HG03159 (cell line): ENCODE measurements at regions not wholly inside any gene's neighbourhood (a gene's known extent, or its start where the extent isn't known, plus 50 kb on each side); places are given as distances from the start of the nearest gene placed in this dataset.

Source experiments
- ATAC-seq: cut with Tn5 transposase; IDR thresholded peaks from one replicate; pipeline ENCODE4 v1.9.1; 2021; ENCODE audit warnings: mild to moderate bottlenecking, moderate library complexity; ENCODE audit not compliant: unreplicated experiment

DNA sequence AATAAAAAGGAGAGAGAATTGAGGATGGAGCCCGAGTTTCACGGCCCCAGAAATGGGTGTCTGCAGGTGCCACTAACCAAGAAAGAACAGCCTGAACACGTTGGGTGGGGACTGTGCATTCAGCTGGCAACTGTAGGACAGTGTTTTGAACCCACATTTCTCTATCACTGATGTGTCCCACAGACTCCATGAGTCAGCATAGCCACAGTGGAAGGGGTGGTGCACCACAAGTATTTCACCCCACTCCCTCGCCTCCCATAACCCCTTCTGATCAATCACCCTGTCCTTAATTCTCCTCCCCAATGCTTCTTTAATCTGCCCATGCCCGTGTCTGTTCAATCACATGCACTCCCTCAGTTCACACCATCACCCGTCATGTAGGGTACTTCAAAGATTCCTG lies 291.5 kb downstream of the ZNF516 start:
- ATAC-seq = no peak

DNA sequence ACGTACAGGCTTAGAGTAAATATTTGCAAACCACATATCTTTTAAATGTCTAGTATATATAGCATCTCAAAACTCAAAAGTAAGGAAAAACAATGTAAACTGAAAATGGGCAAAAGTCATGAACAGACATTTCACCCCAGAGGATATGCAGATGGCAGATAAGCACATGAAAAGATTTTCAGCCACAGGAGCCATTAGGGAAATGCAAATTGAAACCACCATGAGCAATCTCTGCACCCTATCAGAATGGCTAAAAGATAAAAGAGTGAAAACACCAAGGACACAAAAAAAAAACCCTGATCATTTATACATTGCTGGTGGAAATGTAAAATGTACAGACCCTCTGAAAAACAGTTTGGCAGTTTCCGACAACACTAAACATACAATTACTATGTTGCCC lies 292.7 kb downstream of the ZNF516 start:
- no peak for ATAC-seq

DNA sequence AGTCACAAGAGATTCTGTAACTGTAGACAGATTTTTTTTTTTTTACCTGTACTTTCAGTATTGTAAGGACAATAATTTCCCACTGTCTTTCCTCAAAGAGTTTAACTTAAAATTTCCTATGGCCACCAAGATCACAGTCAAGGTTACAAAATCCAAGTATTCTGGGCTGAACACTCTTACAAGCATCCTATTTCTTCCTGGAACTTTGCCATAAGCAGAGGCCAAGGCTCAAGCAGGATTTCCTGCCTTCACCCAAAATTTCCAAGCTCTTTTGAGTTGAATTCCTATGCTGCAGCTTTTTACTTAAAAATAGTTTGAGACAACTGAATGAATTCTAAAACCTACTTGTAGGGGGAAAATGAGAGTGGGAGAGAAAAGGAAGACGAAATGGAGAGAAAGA lies 299.4 kb downstream of the ZNF516 start:
- no peak for ATAC-seq

DNA sequence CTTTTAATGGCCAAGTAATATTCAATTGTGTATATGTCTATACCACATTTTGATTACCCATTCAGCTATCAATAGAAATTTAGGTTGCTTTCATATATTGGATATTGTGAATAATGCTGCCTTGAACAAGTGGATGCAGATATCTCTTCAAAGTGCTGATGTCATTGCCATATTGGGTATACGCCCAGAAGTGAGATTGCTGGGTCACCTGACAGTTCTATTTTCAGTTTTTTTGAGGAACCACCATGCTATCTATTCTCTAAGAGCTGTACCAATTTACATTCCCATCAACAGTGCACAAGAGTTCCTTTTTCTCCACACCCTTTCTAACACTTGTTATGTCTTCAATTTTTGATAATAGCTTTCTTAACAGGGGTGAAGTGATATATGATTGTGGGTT lies 306.9 kb downstream of the ZNF516 start:
- ATAC-seq = no peak

DNA sequence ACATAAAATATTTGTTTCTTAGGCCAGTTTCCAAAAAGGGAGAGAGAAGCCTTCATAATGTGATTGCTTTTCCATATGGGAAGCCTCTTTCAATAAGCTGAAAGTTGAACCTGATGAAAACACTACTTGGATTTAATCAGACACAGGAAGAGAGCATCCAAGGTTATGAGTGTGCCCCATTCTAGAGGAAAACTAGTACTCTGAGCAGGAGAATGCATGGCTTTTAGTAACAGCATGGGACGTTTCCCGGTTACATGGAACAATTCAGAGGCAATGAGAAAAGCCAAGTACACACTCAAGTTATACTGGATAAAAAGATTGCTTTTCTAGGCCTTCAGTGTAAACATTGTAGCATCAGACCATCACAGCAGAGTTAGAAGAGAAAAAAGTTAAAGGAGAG lies 315.8 kb downstream of the ZNF516 start:
- no peak for ATAC-seq

DNA sequence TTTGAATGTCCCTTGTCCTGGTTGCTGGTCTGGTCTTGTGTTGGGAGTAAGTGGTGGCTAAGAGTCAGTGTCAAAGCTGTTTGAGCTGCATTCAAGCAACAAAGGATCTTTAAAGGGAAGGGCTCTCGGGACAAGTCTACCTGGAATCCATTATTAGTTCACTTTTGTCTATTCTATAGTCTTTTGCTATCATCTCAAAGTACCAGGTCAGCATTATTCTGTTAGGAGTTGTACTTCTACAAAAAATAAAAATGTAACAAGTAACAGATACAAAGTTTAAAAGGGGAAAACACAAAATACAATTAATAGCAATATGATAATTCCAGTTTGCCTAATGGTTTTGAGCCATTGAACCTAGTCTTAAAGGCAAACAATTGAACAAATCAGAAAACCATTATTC lies 317.9 kb downstream of the ZNF516 start:
- ATAC-seq = no peak

DNA sequence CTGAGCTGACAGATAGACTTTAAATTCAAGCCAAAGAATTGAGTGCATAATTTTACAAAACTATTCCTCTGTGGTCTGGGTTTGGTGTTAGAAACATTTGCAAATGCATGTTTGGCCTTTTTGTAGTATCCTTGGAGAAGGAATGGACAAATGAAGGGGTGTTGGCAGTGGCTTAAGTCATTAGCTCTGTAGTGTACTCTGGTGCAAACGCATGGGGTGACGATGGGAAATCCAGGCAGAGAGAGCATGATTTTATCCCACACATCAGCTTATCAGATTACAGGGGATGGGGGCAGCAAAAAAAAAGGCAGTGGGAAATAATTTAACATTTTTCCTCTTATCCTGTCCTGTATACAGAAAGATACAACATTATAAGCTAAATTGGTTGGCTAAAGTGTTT lies 320.6 kb downstream of the ZNF516 start:
- no peak for ATAC-seq

DNA sequence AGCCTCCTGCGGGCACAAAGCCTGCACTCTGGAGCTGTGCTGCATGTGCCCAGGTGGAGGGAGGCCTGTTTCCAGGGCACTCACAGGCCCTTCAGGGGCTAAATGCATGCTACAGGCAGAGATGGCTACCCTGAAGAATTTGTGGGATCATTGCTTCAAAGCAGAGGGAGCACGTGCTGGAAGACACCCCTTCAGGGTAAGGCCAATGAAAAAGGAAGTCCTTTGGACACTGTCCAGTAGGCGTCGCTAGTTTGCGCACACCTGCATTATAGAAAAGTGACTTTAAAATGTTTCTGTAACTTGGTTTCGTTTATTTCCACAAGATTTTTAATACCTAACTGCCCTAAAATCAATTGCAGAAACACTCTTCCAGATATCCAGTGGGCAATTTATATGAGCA lies 325.3 kb downstream of the ZNF516 start:
- no peak for ATAC-seq

DNA sequence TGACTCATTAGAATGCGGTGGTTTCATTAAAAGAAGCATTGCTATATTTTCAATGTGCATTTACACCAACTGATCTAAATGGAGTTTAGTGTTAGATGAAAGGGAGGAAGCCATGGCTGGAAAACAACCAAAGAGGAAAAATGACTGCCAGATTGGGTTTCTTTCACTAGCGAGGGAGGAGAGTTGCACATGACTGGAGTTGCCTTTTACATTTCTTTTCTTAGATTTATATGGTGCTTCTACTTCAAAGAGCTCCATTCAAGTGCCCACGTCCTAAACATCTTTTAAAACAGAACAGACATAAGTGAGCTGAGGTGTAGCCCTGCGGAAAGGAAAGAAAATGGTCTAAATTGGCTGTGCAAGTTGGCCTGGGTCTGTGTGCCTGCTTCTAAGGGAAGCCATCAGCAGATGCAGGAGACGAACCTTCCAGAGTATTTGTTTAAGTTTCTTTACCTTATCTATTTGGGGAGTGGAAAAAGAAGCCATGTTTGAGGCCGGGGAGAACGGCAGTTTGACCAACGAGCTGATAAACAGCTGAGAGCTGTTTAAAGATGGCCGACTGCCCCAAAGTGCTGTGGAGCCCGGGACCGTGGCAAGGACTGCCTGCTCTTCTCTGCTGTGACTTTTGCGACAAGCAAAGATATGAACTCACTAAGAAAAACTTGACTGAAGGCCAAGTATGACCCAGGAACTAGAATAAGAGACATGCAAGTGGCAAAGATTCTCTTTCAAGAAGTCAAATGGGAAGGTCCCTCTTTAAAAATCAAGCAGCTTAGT lies 327.0 kb downstream of the ZNF516 start:
- ATAC-seq = no peak

DNA sequence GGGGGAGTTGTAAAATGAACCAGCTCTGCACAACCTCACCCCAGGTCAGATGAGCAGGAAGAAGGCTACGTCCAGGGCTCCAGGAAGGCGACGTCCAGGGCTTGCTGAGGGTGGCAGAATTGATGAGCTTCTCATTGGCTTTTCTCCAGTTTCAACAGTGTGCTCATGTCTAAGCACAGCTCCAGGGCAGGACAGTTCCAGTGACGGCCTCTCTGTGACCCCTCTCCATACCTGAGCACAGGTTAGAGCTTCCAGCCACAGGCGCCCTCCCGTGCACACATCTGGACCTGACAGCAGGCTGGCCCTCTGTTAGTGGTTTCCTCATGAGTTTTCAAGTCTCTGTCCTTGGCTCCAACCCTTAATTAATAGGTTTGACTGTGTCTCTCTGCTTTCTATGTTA lies 327.6 kb downstream of the ZNF516 start:
- ATAC-seq = no peak

DNA sequence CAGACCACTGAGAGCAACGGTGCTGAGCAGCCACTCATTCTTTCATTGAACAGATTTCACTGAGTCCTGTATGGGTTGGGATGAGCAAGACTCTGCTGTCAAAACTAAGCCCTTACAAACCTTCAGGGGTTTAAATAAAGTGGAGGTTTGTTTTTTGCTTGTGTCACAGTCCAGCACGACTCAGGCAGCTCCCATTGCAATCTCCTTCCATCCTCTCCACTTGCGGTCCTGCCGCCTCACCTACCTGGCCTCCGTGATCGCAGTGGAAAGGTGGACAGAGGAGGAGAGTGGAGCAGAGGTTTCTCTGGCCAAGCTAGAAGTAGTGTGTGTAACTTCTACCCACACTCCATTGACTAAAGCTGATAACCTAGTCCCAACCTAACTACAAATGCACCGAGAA lies 332.2 kb downstream of the ZNF516 start:
- no peak for ATAC-seq

DNA sequence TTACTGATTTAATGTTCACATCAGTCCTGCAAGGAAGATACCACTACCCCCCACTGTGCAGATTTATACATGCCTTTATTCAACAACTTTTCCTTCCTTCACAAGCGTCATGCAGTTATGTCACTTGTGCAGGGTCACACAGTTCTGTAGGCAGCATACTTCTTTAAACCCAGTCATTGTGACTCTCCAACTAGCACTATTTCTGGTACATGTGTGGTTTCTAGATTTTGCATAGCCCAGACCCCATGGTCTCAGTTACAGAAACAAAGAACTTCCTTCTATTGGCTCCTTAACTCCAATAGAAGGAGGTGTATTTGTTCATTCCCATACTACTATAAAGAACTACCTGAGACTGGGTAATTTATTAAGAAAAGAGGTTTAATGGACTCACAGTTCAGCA lies 333.1 kb downstream of the ZNF516 start:
- no peak for ATAC-seq

DNA sequence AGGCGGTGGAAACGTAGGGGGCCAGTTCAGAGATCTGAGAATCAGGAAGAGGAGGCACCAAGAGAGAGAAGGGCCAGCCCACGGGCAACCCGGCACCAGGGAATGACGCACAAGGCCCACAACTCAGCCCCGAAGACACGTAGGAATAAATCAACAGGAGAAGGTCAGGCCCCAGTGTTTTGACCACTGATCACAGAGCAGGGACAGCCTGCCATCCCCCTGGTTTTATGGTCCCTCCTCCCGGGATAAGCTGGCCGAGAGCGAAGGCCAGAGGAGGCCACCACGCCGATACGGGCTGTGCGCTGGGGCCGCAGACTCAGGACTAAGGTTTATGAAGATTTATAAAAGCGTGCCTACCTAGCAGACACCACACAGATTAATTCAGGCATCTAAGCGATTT lies 341.4 kb downstream of the ZNF516 start:
- ATAC-seq = no peak

DNA sequence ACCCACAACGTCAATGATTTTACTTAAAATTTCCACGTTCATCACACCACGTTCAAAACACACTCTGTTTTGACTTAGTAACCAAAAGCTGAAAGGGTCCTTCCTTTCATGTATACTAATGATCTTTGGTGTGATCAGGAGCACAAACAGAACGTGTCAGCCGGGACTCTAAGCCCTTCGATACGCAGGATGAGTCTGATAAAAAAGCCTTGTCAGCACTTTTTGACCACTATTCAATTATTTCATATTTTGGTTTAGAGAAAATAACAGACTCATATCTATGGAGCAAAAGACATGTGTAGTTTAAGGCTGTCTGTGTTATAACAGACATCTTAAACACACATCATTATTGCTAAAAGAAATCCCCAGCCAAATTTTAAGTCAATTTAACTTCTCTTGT lies 345.3 kb downstream of the ZNF516 start:
- ATAC-seq = no peak

DNA sequence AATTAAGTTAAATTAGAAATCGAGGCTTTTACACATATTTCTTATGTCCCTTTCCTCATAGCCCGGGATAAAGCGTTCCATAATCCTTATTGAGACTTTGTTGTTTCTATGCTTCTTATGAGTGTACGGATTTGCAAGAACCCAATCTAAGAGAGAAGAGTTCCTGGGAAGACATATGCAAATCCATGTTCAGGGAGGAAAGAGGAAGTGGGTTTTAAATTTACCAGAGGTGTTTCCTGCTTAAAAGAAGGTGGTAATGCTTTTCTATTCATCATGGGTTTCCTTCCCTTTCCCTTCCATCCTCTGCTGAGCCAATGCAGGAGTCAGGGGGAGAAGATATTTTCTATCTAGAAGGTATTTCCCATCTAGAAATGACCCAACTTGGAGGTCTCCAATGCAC lies 345.8 kb downstream of the ZNF516 start:
- no peak for ATAC-seq

DNA sequence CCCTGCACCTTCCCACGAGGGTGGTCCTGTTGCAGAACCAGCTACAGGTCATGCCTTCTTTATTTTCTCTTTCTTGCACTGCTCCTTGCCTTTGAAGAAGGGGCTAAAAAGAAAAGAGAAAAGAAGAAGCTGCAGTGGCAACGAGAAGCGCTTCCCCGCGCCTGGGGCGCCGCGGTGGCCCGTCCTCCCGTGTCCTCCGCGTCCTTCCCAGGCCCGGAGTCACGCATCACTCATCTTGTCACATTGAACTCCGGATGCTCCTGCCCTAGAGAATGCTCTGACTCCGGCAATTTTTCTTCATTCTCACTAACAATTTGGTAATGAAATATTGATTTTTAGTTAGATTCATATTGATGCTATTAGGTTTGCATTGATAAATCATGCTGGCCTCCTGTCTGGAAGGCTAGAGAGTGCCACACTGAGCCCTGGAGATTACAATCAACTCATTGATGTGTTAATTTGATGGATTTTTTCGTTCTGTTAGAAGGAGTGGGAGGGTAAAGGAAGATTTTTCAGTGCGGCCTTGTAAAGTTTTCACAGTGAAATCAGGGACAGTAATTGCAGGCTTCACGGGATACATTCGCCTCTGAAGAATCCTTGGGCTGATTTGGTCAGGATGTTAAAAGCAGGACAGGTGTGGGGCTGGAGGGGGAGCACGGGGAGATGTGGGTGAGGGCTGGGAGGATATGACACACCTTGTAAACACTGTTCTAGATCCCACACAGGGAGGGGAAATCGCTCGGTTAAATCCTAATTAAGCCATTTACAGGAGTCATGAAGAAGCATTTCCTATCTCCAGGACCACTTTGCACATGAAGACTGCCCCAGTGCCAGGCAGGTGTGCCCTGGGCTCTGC lies 349.3 kb downstream of the ZNF516 start:
- no peak for ATAC-seq

DNA sequence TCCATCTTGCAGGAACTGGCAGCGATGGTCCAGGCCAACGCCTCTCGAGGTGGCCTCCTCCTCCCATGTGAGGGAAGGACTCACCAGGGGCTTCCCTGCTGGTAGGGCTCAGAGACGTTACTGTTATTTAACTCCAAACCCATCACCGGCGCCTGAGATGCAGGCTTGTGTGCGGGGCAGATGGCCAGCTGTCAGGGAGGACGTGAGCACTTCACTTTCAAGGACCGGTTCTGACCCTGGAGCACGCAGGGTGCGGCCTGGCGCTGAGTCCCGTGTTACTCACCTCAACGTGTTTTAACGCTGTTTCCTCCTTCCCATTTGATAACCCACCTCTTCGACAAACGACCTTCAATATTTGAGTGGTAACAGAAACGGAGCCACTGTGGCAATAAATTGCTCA lies 350.2 kb downstream of the ZNF516 start:
- ATAC-seq = no peak

DNA sequence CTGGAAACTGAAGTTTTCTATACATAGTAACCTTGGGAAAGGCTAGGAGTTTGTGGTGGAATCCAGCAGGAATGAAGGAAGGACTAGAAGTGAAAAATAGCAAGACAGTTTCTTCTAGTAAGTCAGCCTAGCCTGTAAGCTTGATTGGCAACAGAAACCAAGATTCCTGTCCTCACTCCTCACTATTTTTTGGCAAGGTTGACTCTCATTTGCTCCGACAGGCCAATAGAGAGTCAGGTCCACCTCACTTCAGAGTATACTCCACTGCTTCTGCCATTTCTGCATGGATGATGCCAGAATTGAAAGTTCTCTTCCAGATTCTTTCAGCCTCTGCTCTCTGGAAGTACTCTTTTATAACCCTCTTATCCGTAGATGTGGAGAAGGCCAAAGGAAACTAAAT lies 352.4 kb downstream of the ZNF516 start:
- ATAC-seq = no peak

DNA sequence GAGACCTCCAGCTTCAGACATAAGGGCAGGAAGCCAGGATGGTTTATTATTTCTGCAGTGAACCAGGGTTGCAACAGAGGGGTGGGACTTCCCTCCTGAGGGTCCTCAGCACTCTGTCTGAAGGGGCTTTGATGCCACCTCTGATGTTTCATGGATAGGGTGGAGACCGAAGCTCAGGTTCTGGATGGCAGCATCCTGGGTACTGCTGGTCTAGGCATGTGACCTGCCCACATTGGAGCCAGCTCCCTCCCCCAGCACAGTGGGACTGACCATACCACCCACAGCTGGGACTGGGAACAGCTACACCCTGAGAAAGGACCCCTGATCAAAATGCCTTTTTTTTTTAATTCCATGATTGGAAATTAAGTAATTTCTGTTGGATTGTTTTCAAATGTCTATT lies 355.2 kb downstream of the ZNF516 start:
- ATAC-seq = no peak

DNA sequence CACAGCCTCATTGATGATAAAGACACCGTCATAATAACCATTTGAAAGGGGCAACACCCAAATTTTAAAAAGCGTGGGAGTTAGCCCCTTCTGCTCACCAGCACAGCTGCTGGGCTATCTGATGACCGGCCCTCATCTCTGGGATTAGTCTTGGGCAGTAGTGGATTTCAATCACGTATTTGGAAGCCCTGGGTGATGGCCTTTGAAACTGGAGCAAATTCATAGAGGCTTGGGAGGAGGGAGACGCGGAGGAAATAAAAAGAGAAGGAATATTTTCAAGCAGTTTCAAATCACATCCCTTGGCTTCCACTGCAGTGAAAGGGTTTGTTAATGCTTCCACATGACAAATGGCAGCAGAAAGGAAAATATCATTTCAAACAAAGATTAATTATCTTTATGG lies 357.8 kb downstream of the ZNF516 start:
- ATAC-seq = no peak

DNA sequence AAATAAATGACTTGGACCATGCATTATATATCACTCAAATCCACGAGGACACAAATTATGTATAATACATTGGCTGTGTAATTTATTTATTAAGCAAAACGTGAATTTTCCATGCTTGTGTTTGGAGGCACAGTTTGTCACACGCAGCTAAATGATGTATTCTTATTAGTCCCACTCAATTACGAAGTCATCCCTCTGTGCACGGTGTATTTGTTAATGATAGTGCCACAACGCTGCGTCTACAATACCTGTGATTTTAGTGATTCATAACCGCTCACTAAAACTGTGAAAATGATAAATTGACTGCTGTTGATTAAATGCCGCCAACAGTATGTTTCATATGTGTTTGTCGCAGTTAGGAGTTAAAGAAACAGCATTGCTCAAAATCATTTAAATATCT lies 358.3 kb downstream of the ZNF516 start:
- no peak for ATAC-seq

DNA sequence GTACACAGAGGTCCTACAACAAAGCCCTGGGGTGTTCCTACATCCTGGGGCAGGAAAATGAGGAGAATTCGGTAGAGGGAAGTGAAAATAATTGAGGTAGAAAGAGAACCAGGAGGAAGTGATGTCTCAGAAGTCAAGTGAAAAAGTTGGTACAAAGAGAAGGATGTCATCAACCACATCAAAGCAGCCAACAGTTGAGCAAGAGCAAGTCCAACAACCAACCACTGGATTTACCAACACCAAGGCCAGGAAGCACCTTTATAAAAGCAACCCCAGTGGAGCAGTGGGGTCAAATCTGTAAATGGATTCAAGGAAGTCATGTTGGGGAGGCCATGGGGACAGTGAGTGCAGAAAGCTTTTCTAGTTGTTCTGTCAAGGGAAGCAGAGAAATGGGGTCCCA lies 360.4 kb downstream of the ZNF516 start:
- no peak for ATAC-seq
